Transverse colon (tissue), 4 donors: ENCODE measurements at regions not wholly inside any gene's neighbourhood (a gene's known extent, or its start where the extent isn't known, plus 50 kb on each side); places are given as distances from the start of the nearest gene placed in this dataset.

Experiments used
- DNase-seq: peaks from one replicate; pipeline ENCODE4 v3.0.0-alpha.2; 2019
- H3K27ac ChIP-seq, 4 donors: fragments of 200-600 bp; sonication (generic); 2 replicates each; pipeline ENCODE4 v1.5.1; 2016 to 2018; ENCODE audit warnings: inconsistent platforms in 4 of 4
- H3K27me3 ChIP-seq: fragments of 200-600 bp; sonication (generic); 2 replicates; pipeline ENCODE4 v1.5.1; 2017; ENCODE audit warnings: inconsistent platforms
- H3K36me3 ChIP-seq, 4 donors: fragments of 200-600 bp; sonication (generic); 2 replicates each; pipeline ENCODE4 v1.5.1; 2017 to 2019; ENCODE audit warnings: inconsistent platforms in 4 of 4
- H3K4me1 ChIP-seq, 4 donors: fragments of 200-600 bp; sonication (generic); 2 replicates each; pipeline ENCODE4 v1.5.1; 2017 to 2020; ENCODE audit warnings: inconsistent platforms in 4 of 4
- H3K4me3 ChIP-seq, 4 donors: fragments of 200-600 bp; sonication (generic); 1 replicate in 1 of 4; 2 replicates in 3 of 4; pipeline versions ENCODE4 v1.5.1 to v1.6.1; 2017 to 2019; ENCODE audit warnings: inconsistent platforms in 4 of 4
- H3K9me3 ChIP-seq, 2 donors: fragments of 200-600 bp; sonication (generic); 2 replicates each; pipeline ENCODE4 v1.5.1; 2017 to 2019; ENCODE audit warnings: inconsistent platforms in 2 of 2
- CTCF ChIP-seq, 5 experiments: fragments of 200-600 bp in 3 of 5; fragments of 450-650 bp in 2 of 5; sonication (generic) in 3 of 5; IDR thresholded peaks; 1 replicate in 2 of 5; 2 replicates in 3 of 5; pipeline ENCODE4 v1.5.1; 2016 to 2017; ENCODE audit warnings: antibody characterized with exemption in 5 of 5, inconsistent platforms in 3 of 5, mild to moderate bottlenecking in 2 of 5, moderate library complexity in 1 of 5
- EP300 ChIP-seq: sonication (generic); formaldehyde crosslinking; IDR thresholded peaks from one replicate; pipeline ENCODE4 v1.6.1; 2017; ENCODE audit warnings: antibody characterized with exemption, low read depth
- POLR2A ChIP-seq: fragments of 450-650 bp; IDR thresholded peaks from one replicate; pipeline ENCODE4 v1.6.1; 2016; ENCODE audit warnings: antibody characterized with exemption, mild to moderate bottlenecking, moderate library complexity
- POLR2AphosphoS5 ChIP-seq, 3 donors: sonication (generic); formaldehyde crosslinking; IDR thresholded peaks; one replicate each; pipeline ENCODE4 v1.6.1; 2016; ENCODE audit warnings: antibody characterized with exemption in 3 of 3
- WGBS, 2 donors: methylation state at CpG; one replicate each; pipeline ENCODE4 v1.1.5; 2018; ENCODE audit warnings: low coverage in 1 of 2; 5-methylcytosine and 5-hydroxymethylcytosine counted together
- in situ Hi-C, 4 donors: fragments of 200-750 bp; cut with MboI; loops; one replicate each; pipeline versions ENCODE4 v1.15.0 to v1.15.1; 2017; ENCODE audit warnings: low sequenced_read_pairs in 3 of 4, low pct_ligation_motif_present in 1 of 4, low pct_unique_long_range_greater_than_20kb in 1 of 4
- intact Hi-C: fragments of 100-400 bp; cut with DNase I; formaldehyde crosslinking; loops from one replicate; pipeline ENCODE4 v1.15.1; 2023; ENCODE audit warnings: low total_unique reads

- Histone ChIP-seq H3K4me1 (no peaks in the 10 kb centered on the region), H3K4me3 (no peak overlapping the region), H3K27me3 (no peaks in the 10 kb centered on the region), H3K9me3 (no peaks in the 10 kb centered on the region), H3K36me3 (no peaks in the 10 kb centered on the region), H3K27ac (no peak overlapping the region)
- in situ Hi-C loops, result no loop called here
- 81 to 100% methylated on average over 1 to 3 of the region's 3 CpGs for WGBS, 2 donors
- intact Hi-C loops, result no loop called here
- no peak for DNase-seq
- TF ChIP-seq EP300 (no peak), POLR2AphosphoS5 (IDR thresholded peaks at IDR 0.05) (no peak), POLR2A (no peak), CTCF (IDR thresholded peaks at IDR 0.05) (no peak)
Measured at GRCh38 chr9:18237776-18238175, 236.2 kb upstream of the ADAMTSL1 start.

- H3K4me3 ChIP-seq, result no peak overlapping the region
- TF ChIP-seq EP300, result no peak
- in situ Hi-C loops, result no loop called here
Measured at GRCh38 chr9:18238254-18238653, 235.7 kb upstream of the ADAMTSL1 start.

GRCh38 chr9:18238752-18239447 is 235.1 kb upstream of the ADAMTSL1 start:
- no peak for DNase-seq
- TF ChIP-seq POLR2A (no peak), EP300 (no peak), CTCF (IDR thresholded peaks at IDR 0.05) (no peak), POLR2AphosphoS5 (IDR thresholded peaks at IDR 0.05) (no peak)

More at GRCh38 chr9:18238254-18238653, 235.7 kb upstream of the ADAMTSL1 start:
- WGBS, 2 donors, result 71 to 78% methylated on average over 1 to 2 of the region's 2 CpGs
- Histone ChIP-seq H3K9me3 (no peaks in the 10 kb centered on the region), H3K27ac (no peak overlapping the region), H3K4me1 (no peaks in the 10 kb centered on the region), H3K36me3 (no peaks in the 10 kb centered on the region), H3K27me3 (no peaks in the 10 kb centered on the region)
- no peak for DNase-seq
- intact Hi-C loops, result no loop called here

GRCh38 chr9:18240213-18240612 is 233.7 kb upstream of the ADAMTSL1 start:
- in situ Hi-C loops (no loop called here), intact Hi-C loops (no loop called here)
- H3K27me3 ChIP-seq, result no peaks in the 10 kb centered on the region

More at GRCh38 chr9:18238752-18239447, 235.1 kb upstream of the ADAMTSL1 start:
- intact Hi-C loops (no loop called here), in situ Hi-C loops (no loop called here)
- H3K36me3 ChIP-seq, result no peaks in the 10 kb centered on the region
- H3K27me3 ChIP-seq, result no peaks in the 10 kb centered on the region
- H3K4me1 ChIP-seq, result no peaks in the 10 kb centered on the region
- no peaks in the 10 kb centered on the region for H3K9me3 ChIP-seq
- H3K27ac ChIP-seq, result no peak overlapping the region
- no peak overlapping the region for H3K4me3 ChIP-seq
- WGBS, 2 donors, result 58 to 72% methylated on average over 1 of the region's 1 CpG

More at GRCh38 chr9:18240213-18240612, 233.7 kb upstream of the ADAMTSL1 start:
- Histone ChIP-seq H3K4me3 (no peak overlapping the region), H3K9me3 (no peaks in the 10 kb centered on the region), H3K36me3 (no peaks in the 10 kb centered on the region), H3K27ac (no peak overlapping the region), H3K4me1 (no peaks in the 10 kb centered on the region)
- 33 to 38% methylated on average over 2 of the region's 2 CpGs for WGBS, 2 donors
- TF ChIP-seq EP300 (no peak), POLR2A (no peak), CTCF (IDR thresholded peaks at IDR 0.05) (no peak), POLR2AphosphoS5 (IDR thresholded peaks at IDR 0.05) (no peak)
- DNase-seq, result no peak
